Breast epithelium (tissue), 3 donors: ENCODE measurements at regions not wholly inside any gene's neighbourhood (a gene's known extent, or its start where the extent isn't known, plus 50 kb on each side); places are given as distances from the start of the nearest gene placed in this dataset.

Source experiments
- POLR2A ChIP-seq: fragments of 450-650 bp; IDR thresholded peaks from one replicate; pipeline ENCODE4 v1.6.1; 2016; ENCODE audit warnings: antibody characterized with exemption, mild to moderate bottlenecking, moderate library complexity
- TF ChIP-seq, protein P1 (sequence below), 3 donors: fragments of 450-650 bp; IDR thresholded peaks; one replicate each; pipeline ENCODE4 v1.5.1; 2016 to 2017; ENCODE audit warnings: antibody characterized with exemption in 3 of 3, mild to moderate bottlenecking in 3 of 3, moderate library complexity in 3 of 3

DNA sequence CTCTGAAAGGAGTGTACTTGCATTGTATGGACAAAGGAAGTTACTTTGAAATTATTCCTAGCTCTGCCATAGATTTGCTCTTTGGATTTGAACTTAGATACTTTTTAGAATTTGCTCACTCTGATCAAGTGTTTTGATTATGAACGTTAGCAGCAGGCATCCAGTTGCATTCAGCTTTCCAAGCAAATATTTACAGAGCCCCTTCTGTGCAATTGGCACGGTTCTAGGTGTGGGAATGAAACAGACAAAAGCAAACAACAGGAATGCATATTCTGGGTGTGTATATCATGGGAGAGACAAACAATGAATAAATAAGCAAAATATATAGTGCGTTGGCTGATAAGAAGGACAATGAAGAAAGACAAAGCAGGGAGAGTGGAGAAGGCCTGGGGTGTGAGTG lies 125.5 kb upstream of the ADAMTS9 start:
- no peak for TF ChIP-seq POLR2A
- TF ChIP-seq, protein P1, sequence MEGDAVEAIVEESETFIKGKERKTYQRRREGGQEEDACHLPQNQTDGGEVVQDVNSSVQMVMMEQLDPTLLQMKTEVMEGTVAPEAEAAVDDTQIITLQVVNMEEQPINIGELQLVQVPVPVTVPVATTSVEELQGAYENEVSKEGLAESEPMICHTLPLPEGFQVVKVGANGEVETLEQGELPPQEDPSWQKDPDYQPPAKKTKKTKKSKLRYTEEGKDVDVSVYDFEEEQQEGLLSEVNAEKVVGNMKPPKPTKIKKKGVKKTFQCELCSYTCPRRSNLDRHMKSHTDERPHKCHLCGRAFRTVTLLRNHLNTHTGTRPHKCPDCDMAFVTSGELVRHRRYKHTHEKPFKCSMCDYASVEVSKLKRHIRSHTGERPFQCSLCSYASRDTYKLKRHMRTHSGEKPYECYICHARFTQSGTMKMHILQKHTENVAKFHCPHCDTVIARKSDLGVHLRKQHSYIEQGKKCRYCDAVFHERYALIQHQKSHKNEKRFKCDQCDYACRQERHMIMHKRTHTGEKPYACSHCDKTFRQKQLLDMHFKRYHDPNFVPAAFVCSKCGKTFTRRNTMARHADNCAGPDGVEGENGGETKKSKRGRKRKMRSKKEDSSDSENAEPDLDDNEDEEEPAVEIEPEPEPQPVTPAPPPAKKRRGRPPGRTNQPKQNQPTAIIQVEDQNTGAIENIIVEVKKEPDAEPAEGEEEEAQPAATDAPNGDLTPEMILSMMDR (IDR thresholded peaks at IDR 0.05), result no peak
